H9 (cell line): ENCODE measurements at regions not wholly inside any gene's neighbourhood (a gene's known extent, or its start where the extent isn't known, plus 50 kb on each side); places are given as distances from the start of the nearest gene placed in this dataset.

Experiments
- DNase-seq: peaks from one replicate; pipeline ENCODE4 v3.0.0-alpha.2; 2017
- H2AFZ ChIP-seq: one replicate; pipeline ENCODE4 v1.6.1; 2013; ENCODE audit warnings: mild to moderate bottlenecking, low read length, control low read depth, moderate library complexity
- H2AK5ac ChIP-seq: 2 replicates; pipeline ENCODE4 v1.6.1; 2013; ENCODE audit warnings: low read length, control low read depth, mixed read lengths; ENCODE audit not compliant: insufficient read length
- H2BK120ac ChIP-seq: one replicate; pipeline ENCODE4 v1.6.1; 2013; ENCODE audit warnings: low read depth, mild to moderate bottlenecking, low read length, control low read depth, inconsistent platforms; ENCODE audit not compliant: poor library complexity, severe bottlenecking
- H2BK12ac ChIP-seq: 2 replicates; pipeline ENCODE4 v1.6.1; 2013; ENCODE audit warnings: low read length, control low read depth, mixed read lengths, low read depth; ENCODE audit not compliant: insufficient read length
- H2BK15ac ChIP-seq: 2 replicates; pipeline ENCODE4 v1.6.1; 2013; ENCODE audit warnings: low read depth, low read length, control low read depth
- H2BK20ac ChIP-seq: one replicate; pipeline ENCODE4 v1.6.1; 2013; ENCODE audit warnings: low read depth, mild to moderate bottlenecking, low read length, control low read depth, inconsistent platforms; ENCODE audit not compliant: poor library complexity, severe bottlenecking
- H2BK5ac ChIP-seq: 2 replicates; pipeline ENCODE4 v1.6.1; 2013; ENCODE audit warnings: low read length, control low read depth, mixed read lengths; ENCODE audit not compliant: insufficient read length
- H3K14ac ChIP-seq: 2 replicates; pipeline ENCODE4 v1.6.1; 2013; ENCODE audit warnings: low read length, control low read depth; ENCODE audit not compliant: insufficient read depth
- H3K18ac ChIP-seq: 2 replicates; pipeline ENCODE4 v1.6.1; 2013; ENCODE audit warnings: low read depth, mild to moderate bottlenecking, mixed read lengths, low read length, control low read depth; ENCODE audit not compliant: insufficient read length
- H3K23ac ChIP-seq: 2 replicates; pipeline ENCODE4 v1.6.1; 2013; ENCODE audit warnings: low read length, control low read depth, mixed read lengths, low read depth; ENCODE audit not compliant: insufficient read length
- H3K23me2 ChIP-seq: 2 replicates; pipeline ENCODE4 v1.6.1; 2013; ENCODE audit warnings: low read depth, mild to moderate bottlenecking, mixed read lengths, low read length, control low read depth; ENCODE audit not compliant: insufficient read length, poor library complexity, severe bottlenecking
- H3K27ac ChIP-seq: 2 replicates; pipeline ENCODE4 v1.5.1; 2013; ENCODE audit warnings: low read length, control low read depth, mixed read lengths, low read depth; ENCODE audit not compliant: insufficient read length
- H3K27me3 ChIP-seq: 2 replicates; pipeline ENCODE4 v1.6.1; 2013; ENCODE audit warnings: low read length, control low read depth, inconsistent platforms; ENCODE audit not compliant: insufficient read depth
- H3K4ac ChIP-seq: 2 replicates; pipeline ENCODE4 v1.6.1; 2013; ENCODE audit warnings: low read depth, mild to moderate bottlenecking, control low read depth, inconsistent platforms, low read length, moderate library complexity
- H3K4me1 ChIP-seq: 2 replicates; pipeline ENCODE4 v1.6.1; 2013; ENCODE audit warnings: low read length, control low read depth, inconsistent platforms; ENCODE audit not compliant: insufficient read depth
- H3K4me2 ChIP-seq: 2 replicates; pipeline ENCODE4 v1.6.1; 2013; ENCODE audit warnings: low read length, control low read depth, mixed read lengths; ENCODE audit not compliant: insufficient read length, insufficient read depth
- H3K56ac ChIP-seq: 2 replicates; pipeline ENCODE4 v1.6.1; 2013; ENCODE audit warnings: low read depth, mild to moderate bottlenecking, mixed read lengths, low read length, control low read depth; ENCODE audit not compliant: insufficient read length
- H3K79me1 ChIP-seq: 2 replicates; pipeline ENCODE4 v1.6.1; 2013; ENCODE audit warnings: low read depth, mild to moderate bottlenecking, moderate library complexity, low read length, control low read depth, inconsistent platforms; ENCODE audit not compliant: insufficient read depth, poor library complexity, severe bottlenecking
- H3K79me2 ChIP-seq: 2 replicates; pipeline ENCODE4 v1.6.1; 2013; ENCODE audit warnings: low read length, control low read depth, inconsistent platforms; ENCODE audit not compliant: insufficient read depth
- H3K9ac ChIP-seq: 2 replicates; pipeline ENCODE4 v1.6.1; 2013; ENCODE audit warnings: low read length, control low read depth, mixed read lengths; ENCODE audit not compliant: insufficient read length; ENCODE audit errors: extremely low read depth
- H3K9me3 ChIP-seq: one replicate; pipeline ENCODE4 v1.6.1; 2013; ENCODE audit warnings: low read depth, low read length, inconsistent platforms; ENCODE audit not compliant: control insufficient read depth
- H3T11ph ChIP-seq: one replicate; pipeline ENCODE4 v1.6.1; 2013; ENCODE audit warnings: mild to moderate bottlenecking, low read length, control low read depth, inconsistent platforms
- H4K20me1 ChIP-seq: one replicate; pipeline ENCODE4 v1.6.1; 2013; ENCODE audit not compliant: control insufficient read depth, insufficient read length, insufficient read depth
- H4K5ac ChIP-seq: 2 replicates; pipeline ENCODE4 v1.6.1; 2013; ENCODE audit warnings: low read depth, mild to moderate bottlenecking, mixed read lengths, low read length, control low read depth; ENCODE audit not compliant: insufficient read length
- H4K8ac ChIP-seq: replicated peaks from 2 replicates; pipeline ENCODE4 v1.6.1; 2013; ENCODE audit warnings: low read length, control low read depth, mixed read lengths, low read depth; ENCODE audit not compliant: insufficient read length
- H4K91ac ChIP-seq: 2 replicates; pipeline ENCODE4 v1.6.1; 2013; ENCODE audit warnings: low read depth, mild to moderate bottlenecking, moderate library complexity, mixed read lengths, low read length, control low read depth; ENCODE audit not compliant: insufficient read length
- H3K27ac Mint-ChIP-seq, 3 experiments: 2 replicates in 2 of 3; 3 replicates in 1 of 3; pipeline ENCODE4 v1.8.0; 2020 to 2021; ENCODE audit warnings: mixed read lengths in 3 of 3, mild to moderate bottlenecking in 1 of 3, moderate library complexity in 1 of 3
- H3K27me3 Mint-ChIP-seq: 2 replicates; pipeline ENCODE4 v1.8.0; 2021; ENCODE audit warnings: low read depth, mild to moderate bottlenecking, moderate library complexity, mixed read lengths
- H3K36me3 Mint-ChIP-seq, 3 experiments: 2 replicates in 2 of 3; 3 replicates in 1 of 3; pipeline ENCODE4 v1.8.0; 2020 to 2021; ENCODE audit warnings: low read depth in 3 of 3, mixed read lengths in 3 of 3; ENCODE audit not compliant: insufficient read depth in 1 of 3
- H3K4me1 Mint-ChIP-seq, 2 experiments: 2 replicates each; pipeline ENCODE4 v1.8.0; 2020; ENCODE audit warnings: mixed read lengths in 2 of 2
- H3K4me3 Mint-ChIP-seq, 2 experiments: 2 replicates in 1 of 2; 3 replicates in 1 of 2; pipeline ENCODE4 v1.8.0; 2020 to 2021; ENCODE audit warnings: mild to moderate bottlenecking in 2 of 2, mixed read lengths in 2 of 2, moderate library complexity in 1 of 2
- H3K9me3 Mint-ChIP-seq, 2 experiments: 2 replicates in 1 of 2; 3 replicates in 1 of 2; pipeline ENCODE4 v1.8.0; 2020; ENCODE audit warnings: mild to moderate bottlenecking in 2 of 2, mixed read lengths in 2 of 2, moderate library complexity in 1 of 2
- CTCF ChIP-seq: fragments of 200-600 bp; sonication (generic); conservative IDR thresholded peaks from 3 replicates; pipeline ENCODE4 v1.8.0; 2021; ENCODE audit warnings: antibody characterized with exemption, mild to moderate bottlenecking
- WGBS: extraction: QIAGEN DNeasy Blood & Tissue Kit; methylation state at CpG from one replicate; pipeline ENCODE4 v1.1.7; 2013; ENCODE audit warnings: missing lambda C conversion rate, low lambda C conversion rate, mixed read lengths; ENCODE audit not compliant: insufficient read length; ENCODE audit errors: extremely low coverage; 5-methylcytosine and 5-hydroxymethylcytosine counted together

DNA sequence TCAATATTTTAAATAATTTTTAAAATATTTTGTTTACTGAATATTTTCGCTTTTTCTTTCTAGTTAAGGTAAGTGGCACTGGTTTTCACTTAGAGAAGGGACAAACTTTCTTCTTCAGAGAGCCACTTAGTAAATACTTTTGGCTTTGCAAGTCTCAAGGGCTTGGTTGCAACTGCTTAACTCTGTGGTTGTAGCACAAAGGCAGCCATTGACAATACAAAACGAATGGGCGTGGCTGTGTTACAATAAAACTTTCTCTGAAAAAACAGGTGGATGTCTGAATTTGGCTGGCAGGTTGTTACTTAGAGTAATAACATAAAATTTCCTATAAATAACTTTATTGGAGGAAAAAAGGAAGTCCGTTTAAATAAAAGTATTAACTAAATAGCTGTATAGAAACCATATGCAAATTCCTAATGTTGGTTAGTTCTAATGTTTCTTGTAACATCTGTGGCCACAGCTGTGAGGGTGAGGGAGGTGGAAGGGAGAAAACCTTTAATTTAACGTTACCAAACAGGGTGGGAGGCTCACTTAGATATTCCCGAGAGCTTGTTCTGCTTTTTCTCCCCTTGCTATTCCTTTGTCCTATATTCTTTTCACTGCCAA is 62.4 kb upstream of the TNP1 start:
- Histone ChIP-seq H3K18ac (no peak overlapping the region), H2BK15ac (no peak overlapping the region), H3K9ac (no peak overlapping the region), H3T11ph (no peak overlapping the region), H3K27ac (no peak overlapping the region), H3K56ac (no peak overlapping the region), H3K4me1 (no peaks in the 10 kb centered on the region; the same call in 1 of the 2 replicates), H3K23me2 (no peaks in the 10 kb centered on the region), H2BK12ac (no peak overlapping the region), H2AK5ac (no peak overlapping the region), H3K9me3 (no peaks in the 10 kb centered on the region), H4K20me1 (no peaks in the 10 kb centered on the region), H4K8ac (no peak overlapping the region), H2BK120ac (no peak overlapping the region), H2BK5ac (no peak overlapping the region), H4K5ac (no peak overlapping the region), H2BK20ac (no peak overlapping the region), H3K27me3 (no peaks in the 10 kb centered on the region), H3K4ac (no peak overlapping the region), H3K79me1 (no peaks in the 10 kb centered on the region), H3K23ac (no peak overlapping the region), H3K4me2 (no peak overlapping the region), H2AFZ (no peak overlapping the region), H3K14ac (no peak overlapping the region), H4K91ac (no peak overlapping the region), H3K79me2 (no peaks in the 10 kb centered on the region)
- WGBS: no CpG with 5 or more reads among the region's 6 CpGs
- Mint-ChIP-seq H3K4me3 (no peak overlapping the region), H3K9me3 (no peaks in the 10 kb centered on the region; a peak in 1 of 5 replicates), H3K36me3 (no peaks in the 10 kb centered on the region), H3K27me3 (peaks cover 4% of the 10 kb centered on the region), H3K4me1 (peaks cover 18 to 35% of the 10 kb centered on the region in 2 experiments), H3K27ac (no peak overlapping the region)
- no peak for TF ChIP-seq CTCF
- DNase-seq: no peak
